H9 (cell line): ENCODE measurements at regions not wholly inside any gene's neighbourhood (a gene's known extent, or its start where the extent isn't known, plus 50 kb on each side); places are given as distances from the start of the nearest gene placed in this dataset.

Experiments
- DNase-seq: peaks from one replicate; pipeline ENCODE4 v3.0.0-alpha.2; 2017
- H2AFZ ChIP-seq: one replicate; pipeline ENCODE4 v1.6.1; 2013; ENCODE audit warnings: mild to moderate bottlenecking, low read length, control low read depth, moderate library complexity
- H2AK5ac ChIP-seq: 2 replicates; pipeline ENCODE4 v1.6.1; 2013; ENCODE audit warnings: low read length, control low read depth, mixed read lengths; ENCODE audit not compliant: insufficient read length
- H2BK120ac ChIP-seq: one replicate; pipeline ENCODE4 v1.6.1; 2013; ENCODE audit warnings: low read depth, mild to moderate bottlenecking, low read length, control low read depth, inconsistent platforms; ENCODE audit not compliant: poor library complexity, severe bottlenecking
- H2BK12ac ChIP-seq: 2 replicates; pipeline ENCODE4 v1.6.1; 2013; ENCODE audit warnings: low read length, control low read depth, mixed read lengths, low read depth; ENCODE audit not compliant: insufficient read length
- H2BK15ac ChIP-seq: 2 replicates; pipeline ENCODE4 v1.6.1; 2013; ENCODE audit warnings: low read depth, low read length, control low read depth
- H2BK20ac ChIP-seq: one replicate; pipeline ENCODE4 v1.6.1; 2013; ENCODE audit warnings: low read depth, mild to moderate bottlenecking, low read length, control low read depth, inconsistent platforms; ENCODE audit not compliant: poor library complexity, severe bottlenecking
- H2BK5ac ChIP-seq: 2 replicates; pipeline ENCODE4 v1.6.1; 2013; ENCODE audit warnings: low read length, control low read depth, mixed read lengths; ENCODE audit not compliant: insufficient read length
- H3K14ac ChIP-seq: 2 replicates; pipeline ENCODE4 v1.6.1; 2013; ENCODE audit warnings: low read length, control low read depth; ENCODE audit not compliant: insufficient read depth
- H3K18ac ChIP-seq: 2 replicates; pipeline ENCODE4 v1.6.1; 2013; ENCODE audit warnings: low read depth, mild to moderate bottlenecking, mixed read lengths, low read length, control low read depth; ENCODE audit not compliant: insufficient read length
- H3K23ac ChIP-seq: 2 replicates; pipeline ENCODE4 v1.6.1; 2013; ENCODE audit warnings: low read length, control low read depth, mixed read lengths, low read depth; ENCODE audit not compliant: insufficient read length
- H3K23me2 ChIP-seq: 2 replicates; pipeline ENCODE4 v1.6.1; 2013; ENCODE audit warnings: low read depth, mild to moderate bottlenecking, mixed read lengths, low read length, control low read depth; ENCODE audit not compliant: insufficient read length, poor library complexity, severe bottlenecking
- H3K27ac ChIP-seq: 2 replicates; pipeline ENCODE4 v1.5.1; 2013; ENCODE audit warnings: low read length, control low read depth, mixed read lengths, low read depth; ENCODE audit not compliant: insufficient read length
- H3K27me3 ChIP-seq: 2 replicates; pipeline ENCODE4 v1.6.1; 2013; ENCODE audit warnings: low read length, control low read depth, inconsistent platforms; ENCODE audit not compliant: insufficient read depth
- H3K4ac ChIP-seq: 2 replicates; pipeline ENCODE4 v1.6.1; 2013; ENCODE audit warnings: low read depth, mild to moderate bottlenecking, control low read depth, inconsistent platforms, low read length, moderate library complexity
- H3K4me1 ChIP-seq: 2 replicates; pipeline ENCODE4 v1.6.1; 2013; ENCODE audit warnings: low read length, control low read depth, inconsistent platforms; ENCODE audit not compliant: insufficient read depth
- H3K4me2 ChIP-seq: 2 replicates; pipeline ENCODE4 v1.6.1; 2013; ENCODE audit warnings: low read length, control low read depth, mixed read lengths; ENCODE audit not compliant: insufficient read length, insufficient read depth
- H3K56ac ChIP-seq: 2 replicates; pipeline ENCODE4 v1.6.1; 2013; ENCODE audit warnings: low read depth, mild to moderate bottlenecking, mixed read lengths, low read length, control low read depth; ENCODE audit not compliant: insufficient read length
- H3K79me1 ChIP-seq: 2 replicates; pipeline ENCODE4 v1.6.1; 2013; ENCODE audit warnings: low read depth, mild to moderate bottlenecking, moderate library complexity, low read length, control low read depth, inconsistent platforms; ENCODE audit not compliant: insufficient read depth, poor library complexity, severe bottlenecking
- H3K79me2 ChIP-seq: 2 replicates; pipeline ENCODE4 v1.6.1; 2013; ENCODE audit warnings: low read length, control low read depth, inconsistent platforms; ENCODE audit not compliant: insufficient read depth
- H3K9ac ChIP-seq: 2 replicates; pipeline ENCODE4 v1.6.1; 2013; ENCODE audit warnings: low read length, control low read depth, mixed read lengths; ENCODE audit not compliant: insufficient read length; ENCODE audit errors: extremely low read depth
- H3K9me3 ChIP-seq: one replicate; pipeline ENCODE4 v1.6.1; 2013; ENCODE audit warnings: low read depth, low read length, inconsistent platforms; ENCODE audit not compliant: control insufficient read depth
- H3T11ph ChIP-seq: one replicate; pipeline ENCODE4 v1.6.1; 2013; ENCODE audit warnings: mild to moderate bottlenecking, low read length, control low read depth, inconsistent platforms
- H4K20me1 ChIP-seq: one replicate; pipeline ENCODE4 v1.6.1; 2013; ENCODE audit not compliant: control insufficient read depth, insufficient read length, insufficient read depth
- H4K5ac ChIP-seq: 2 replicates; pipeline ENCODE4 v1.6.1; 2013; ENCODE audit warnings: low read depth, mild to moderate bottlenecking, mixed read lengths, low read length, control low read depth; ENCODE audit not compliant: insufficient read length
- H4K8ac ChIP-seq: replicated peaks from 2 replicates; pipeline ENCODE4 v1.6.1; 2013; ENCODE audit warnings: low read length, control low read depth, mixed read lengths, low read depth; ENCODE audit not compliant: insufficient read length
- H4K91ac ChIP-seq: 2 replicates; pipeline ENCODE4 v1.6.1; 2013; ENCODE audit warnings: low read depth, mild to moderate bottlenecking, moderate library complexity, mixed read lengths, low read length, control low read depth; ENCODE audit not compliant: insufficient read length
- H3K27ac Mint-ChIP-seq, 3 experiments: 2 replicates in 2 of 3; 3 replicates in 1 of 3; pipeline ENCODE4 v1.8.0; 2020 to 2021; ENCODE audit warnings: mixed read lengths in 3 of 3, mild to moderate bottlenecking in 1 of 3, moderate library complexity in 1 of 3
- H3K27me3 Mint-ChIP-seq: 2 replicates; pipeline ENCODE4 v1.8.0; 2021; ENCODE audit warnings: low read depth, mild to moderate bottlenecking, moderate library complexity, mixed read lengths
- H3K36me3 Mint-ChIP-seq, 3 experiments: 2 replicates in 2 of 3; 3 replicates in 1 of 3; pipeline ENCODE4 v1.8.0; 2020 to 2021; ENCODE audit warnings: low read depth in 3 of 3, mixed read lengths in 3 of 3; ENCODE audit not compliant: insufficient read depth in 1 of 3
- H3K4me1 Mint-ChIP-seq, 2 experiments: 2 replicates each; pipeline ENCODE4 v1.8.0; 2020; ENCODE audit warnings: mixed read lengths in 2 of 2
- H3K4me3 Mint-ChIP-seq, 2 experiments: 2 replicates in 1 of 2; 3 replicates in 1 of 2; pipeline ENCODE4 v1.8.0; 2020 to 2021; ENCODE audit warnings: mild to moderate bottlenecking in 2 of 2, mixed read lengths in 2 of 2, moderate library complexity in 1 of 2
- H3K9me3 Mint-ChIP-seq, 2 experiments: 2 replicates in 1 of 2; 3 replicates in 1 of 2; pipeline ENCODE4 v1.8.0; 2020; ENCODE audit warnings: mild to moderate bottlenecking in 2 of 2, mixed read lengths in 2 of 2, moderate library complexity in 1 of 2
- WGBS: extraction: QIAGEN DNeasy Blood & Tissue Kit; methylation state at CpG from one replicate; pipeline ENCODE4 v1.1.7; 2013; ENCODE audit warnings: missing lambda C conversion rate, low lambda C conversion rate, mixed read lengths; ENCODE audit not compliant: insufficient read length; ENCODE audit errors: extremely low coverage; 5-methylcytosine and 5-hydroxymethylcytosine counted together
- TF ChIP-seq, protein P1 (sequence below): fragments of 200-600 bp; sonication (generic); conservative IDR thresholded peaks from 3 replicates; pipeline ENCODE4 v1.8.0; 2021; ENCODE audit warnings: antibody characterized with exemption, mild to moderate bottlenecking

GRCh38 chr6:168815229-168815628 is 374.2 kb downstream of the SMOC2 start:
- Histone ChIP-seq H3K79me1 (no peaks in the 10 kb centered on the region), H3K56ac (no peak overlapping the region), H2AFZ (no peak overlapping the region), H2AK5ac (no peak overlapping the region), H3K27ac (no peak overlapping the region), H2BK120ac (no peak overlapping the region), H4K5ac (no peak overlapping the region), H4K91ac (no peak overlapping the region), H2BK15ac (no peak overlapping the region), H4K20me1 (no peaks in the 10 kb centered on the region), H3K23me2 (no peaks in the 10 kb centered on the region), H3K14ac (no peak overlapping the region), H4K8ac (no peak overlapping the region), H3K9me3 (no peaks in the 10 kb centered on the region), H3K79me2 (no peaks in the 10 kb centered on the region), H3K4me2 (no peak overlapping the region), H3K27me3 (no peaks in the 10 kb centered on the region), H2BK20ac (no peak overlapping the region), H3T11ph (no peak overlapping the region), H3K4me1 (no peaks in the 10 kb centered on the region), H2BK12ac (no peak overlapping the region), H2BK5ac (no peak overlapping the region), H3K23ac (no peak overlapping the region), H3K4ac (no peak overlapping the region), H3K9ac (no peak overlapping the region), H3K18ac (no peak overlapping the region)
- no peak for DNase-seq
- Mint-ChIP-seq H3K27ac (no peak overlapping the region; a peak in 1 of 7 replicates), H3K36me3 (no peaks in the 10 kb centered on the region; a peak in 1 of 7 replicates), H3K4me3 (no peak overlapping the region), H3K9me3 (peaks cover 2 to 5% of the 10 kb centered on the region in 2 experiments; a peak in 2 of 5 replicates), H3K4me1 (no peaks in the 10 kb centered on the region), H3K27me3 (peaks cover 3% of the 10 kb centered on the region; the same call in 1 of the 2 replicates)
- TF ChIP-seq, protein P1, sequence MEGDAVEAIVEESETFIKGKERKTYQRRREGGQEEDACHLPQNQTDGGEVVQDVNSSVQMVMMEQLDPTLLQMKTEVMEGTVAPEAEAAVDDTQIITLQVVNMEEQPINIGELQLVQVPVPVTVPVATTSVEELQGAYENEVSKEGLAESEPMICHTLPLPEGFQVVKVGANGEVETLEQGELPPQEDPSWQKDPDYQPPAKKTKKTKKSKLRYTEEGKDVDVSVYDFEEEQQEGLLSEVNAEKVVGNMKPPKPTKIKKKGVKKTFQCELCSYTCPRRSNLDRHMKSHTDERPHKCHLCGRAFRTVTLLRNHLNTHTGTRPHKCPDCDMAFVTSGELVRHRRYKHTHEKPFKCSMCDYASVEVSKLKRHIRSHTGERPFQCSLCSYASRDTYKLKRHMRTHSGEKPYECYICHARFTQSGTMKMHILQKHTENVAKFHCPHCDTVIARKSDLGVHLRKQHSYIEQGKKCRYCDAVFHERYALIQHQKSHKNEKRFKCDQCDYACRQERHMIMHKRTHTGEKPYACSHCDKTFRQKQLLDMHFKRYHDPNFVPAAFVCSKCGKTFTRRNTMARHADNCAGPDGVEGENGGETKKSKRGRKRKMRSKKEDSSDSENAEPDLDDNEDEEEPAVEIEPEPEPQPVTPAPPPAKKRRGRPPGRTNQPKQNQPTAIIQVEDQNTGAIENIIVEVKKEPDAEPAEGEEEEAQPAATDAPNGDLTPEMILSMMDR = peak; percentile 63
- no CpG with 5 or more reads among the region's 5 CpGs for WGBS
